SU-DHL-6 (cell line): ENCODE measurements at regions not wholly inside any gene's neighbourhood (a gene's known extent, or its start where the extent isn't known, plus 50 kb on each side); places are given as distances from the start of the nearest gene placed in this dataset.

Experiments used
- H2AFZ ChIP-seq: fragments of 200-600 bp; sonication (generic); 2 replicates; pipeline ENCODE4 v1.6.1; 2014; ENCODE audit warnings: low read depth, mild to moderate bottlenecking, moderate library complexity, mixed read lengths, antibody characterized with exemption, low read length; ENCODE audit not compliant: severe bottlenecking
- H3F3A ChIP-seq: fragments of 200-600 bp; shearing (Covaris generic); 2 replicates; pipeline ENCODE4 v1.6.0; 2016; ENCODE audit warnings: antibody characterized with exemption, mild to moderate bottlenecking; ENCODE audit not compliant: insufficient read depth
- H3K27ac ChIP-seq: fragments of 200-600 bp; sonication (generic); 2 replicates; pipeline ENCODE4 v1.5.1; 2016; ENCODE audit warnings: low read depth, mild to moderate bottlenecking, low read length, moderate library complexity, mixed read lengths
- H3K27me3 ChIP-seq: fragments of 200-600 bp; sonication (generic), shearing (Covaris generic); 2 replicates; pipeline ENCODE4 v1.6.0; 2014; ENCODE audit warnings: mild to moderate bottlenecking, low read length
- H3K36me3 ChIP-seq: fragments of 200-600 bp; sonication (generic); 2 replicates; pipeline ENCODE4 v1.6.1; 2014; ENCODE audit warnings: mild to moderate bottlenecking, low read length, mixed read lengths
- H3K4me2 ChIP-seq: fragments of 300-600, 200-600 bp; shearing (Covaris generic), sonication (generic); 2 replicates; pipeline ENCODE4 v1.6.0; 2014; ENCODE audit warnings: low read length, low read depth, mild to moderate bottlenecking; ENCODE audit not compliant: poor library complexity, severe bottlenecking
- H3K4me3 ChIP-seq: fragments of 200-600 bp; sonication (generic); 2 replicates; pipeline ENCODE4 v1.5.1; 2014; ENCODE audit warnings: antibody characterized with exemption, low read length, mild to moderate bottlenecking, mixed read lengths; ENCODE audit not compliant: insufficient read depth, poor library complexity, severe bottlenecking
- H3K79me2 ChIP-seq: fragments of 200-600 bp; sonication (generic); 2 replicates; pipeline ENCODE4 v1.6.1; 2014; ENCODE audit warnings: mild to moderate bottlenecking, low read length, moderate library complexity; ENCODE audit not compliant: insufficient read depth
- H3K9ac ChIP-seq: fragments of 200-600 bp; sonication (generic); 2 replicates; pipeline ENCODE4 v1.7.0; 2014; ENCODE audit warnings: mild to moderate bottlenecking, low read length
- H3K9me2 ChIP-seq: fragments of 200-600 bp; sonication (generic); replicated peaks from 2 replicates; pipeline ENCODE4 v1.6.1; 2014; ENCODE audit warnings: low read length; ENCODE audit not compliant: insufficient read depth
- H3K9me3 ChIP-seq: fragments of 200-600 bp; sonication (generic); 2 replicates; pipeline ENCODE4 v1.6.1; 2014; ENCODE audit warnings: low read length, mixed read lengths; ENCODE audit not compliant: insufficient read depth
- H4K20me1 ChIP-seq: fragments of 200-600 bp; sonication (generic); 2 replicates; pipeline ENCODE4 v1.6.1; 2014; ENCODE audit warnings: low read depth, mild to moderate bottlenecking, antibody characterized with exemption, low read length, moderate library complexity, mixed read lengths
- CTCF ChIP-seq: fragments of 200-600 bp; sonication (generic); IDR thresholded peaks from one replicate; pipeline ENCODE4 v1.5.1; 2017; ENCODE audit warnings: antibody characterized with exemption, mild to moderate bottlenecking, low read length, moderate library complexity; ENCODE audit not compliant: insufficient read depth, poor library complexity, severe bottlenecking
- EZH2phosphoT487 ChIP-seq: fragments of 200-600 bp; sonication (generic), shearing (Covaris generic); conservative IDR thresholded peaks from 2 replicates; pipeline ENCODE4 v1.6.1; 2018; ENCODE audit warnings: mild to moderate bottlenecking, antibody characterized with exemption, low read length, moderate library complexity, mixed read lengths

DNA sequence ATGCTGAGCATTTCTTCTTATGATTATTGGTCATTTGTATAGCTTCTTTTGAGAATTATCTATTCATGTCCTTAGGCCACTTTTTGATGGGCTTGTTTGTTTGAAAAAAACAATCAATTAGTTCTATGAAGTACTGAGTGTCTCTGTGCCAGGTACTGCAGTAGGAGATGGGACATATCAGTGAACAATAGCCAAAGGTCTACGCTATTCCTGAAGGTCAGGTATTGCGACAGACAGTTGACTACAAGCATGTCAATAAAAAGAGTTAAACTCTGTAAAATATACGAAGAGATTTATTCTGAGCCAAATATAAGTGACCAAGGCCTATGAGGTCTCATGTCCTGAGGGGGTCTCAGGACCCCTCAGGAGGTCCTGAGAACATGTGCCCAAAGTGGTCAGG, 122.1 kb upstream of the NFE2L3 start:
- no peaks in the 10 kb centered on the region for H3K27me3 ChIP-seq
- no peak overlapping the region for H3K4me3 ChIP-seq
- H3F3A ChIP-seq, result no peaks in the 10 kb centered on the region
- no peak overlapping the region for H3K27ac ChIP-seq
- TF ChIP-seq EZH2phosphoT487 (no peak), CTCF (no peak)
- H3K9me3 ChIP-seq, result no peaks in the 10 kb centered on the region
- no peaks in the 10 kb centered on the region for H3K79me2 ChIP-seq
- H3K9ac ChIP-seq, result no peak overlapping the region
- no peaks in the 10 kb centered on the region for H4K20me1 ChIP-seq
- H3K4me2 ChIP-seq, result no peak overlapping the region
- no peaks in the 10 kb centered on the region for H3K36me3 ChIP-seq
- H3K9me2 ChIP-seq, result no peaks in the 10 kb centered on the region
- H2AFZ ChIP-seq, result no peak overlapping the region

DNA sequence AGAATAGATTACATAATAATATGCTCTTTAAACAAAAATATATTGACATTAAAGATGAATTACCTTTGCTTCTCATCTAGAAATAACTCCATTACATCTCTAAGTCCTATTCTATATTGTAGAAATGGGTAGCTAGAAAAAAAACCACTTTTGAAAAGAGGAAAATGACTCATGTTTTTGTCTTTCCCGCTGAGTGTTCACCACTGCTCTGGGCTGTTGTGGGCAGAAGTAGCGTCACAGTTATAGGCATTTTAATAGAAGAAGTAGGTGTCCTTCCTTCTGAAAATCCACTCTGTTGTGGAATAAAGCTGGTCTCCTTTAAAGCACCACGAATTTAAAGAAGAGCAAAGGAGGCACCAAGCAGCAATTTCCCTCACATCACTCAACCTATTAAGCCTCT, 117.6 kb upstream of the NFE2L3 start:
- H3K79me2 ChIP-seq, result no peaks in the 10 kb centered on the region
- no peaks in the 10 kb centered on the region for H3F3A ChIP-seq
- H4K20me1 ChIP-seq, result no peaks in the 10 kb centered on the region
- no peaks in the 10 kb centered on the region for H3K27me3 ChIP-seq
- no peaks in the 10 kb centered on the region for H3K36me3 ChIP-seq
- H3K9ac ChIP-seq, result no peak overlapping the region
- H2AFZ ChIP-seq, result no peak overlapping the region
- H3K4me3 ChIP-seq, result no peak overlapping the region
- H3K9me2 ChIP-seq, result no peaks in the 10 kb centered on the region
- no peaks in the 10 kb centered on the region for H3K9me3 ChIP-seq
- H3K27ac ChIP-seq, result no peak overlapping the region
- H3K4me2 ChIP-seq, result no peak overlapping the region
- no peak for TF ChIP-seq EZH2phosphoT487
- no peak for TF ChIP-seq CTCF

GRCh38 chr7:26035552-26035951, 116.4 kb upstream of the NFE2L3 start:
- Histone ChIP-seq H3K79me2 (no peaks in the 10 kb centered on the region), H3K9ac (no peak overlapping the region)
- no peak for TF ChIP-seq CTCF

GRCh38 chr7:26036092-26036491, 115.9 kb upstream of the NFE2L3 start:
- no peaks in the 10 kb centered on the region for H3K36me3 ChIP-seq
- no peak overlapping the region for H2AFZ ChIP-seq
- TF ChIP-seq EZH2phosphoT487, result no peak
- no peak for TF ChIP-seq CTCF
- no peaks in the 10 kb centered on the region for H3K27me3 ChIP-seq
- H3K9me2 ChIP-seq, result no peaks in the 10 kb centered on the region
- no peak overlapping the region for H3K27ac ChIP-seq
- H3K4me3 ChIP-seq, result no peak overlapping the region
- no peak overlapping the region for H3K4me2 ChIP-seq
- no peaks in the 10 kb centered on the region for H4K20me1 ChIP-seq
- H3K9me3 ChIP-seq, result no peaks in the 10 kb centered on the region
- H3K9ac ChIP-seq, result no peak overlapping the region
- no peaks in the 10 kb centered on the region for H3K79me2 ChIP-seq
- H3F3A ChIP-seq, result no peaks in the 10 kb centered on the region

More at GRCh38 chr7:26035552-26035951, 116.4 kb upstream of the NFE2L3 start:
- Histone ChIP-seq H3K9me3 (no peaks in the 10 kb centered on the region), H3K36me3 (no peaks in the 10 kb centered on the region), H3K4me2 (no peak overlapping the region), H3K4me3 (no peak overlapping the region), H3K27me3 (no peaks in the 10 kb centered on the region), H3K9me2 (no peaks in the 10 kb centered on the region), H3K27ac (no peak overlapping the region), H4K20me1 (no peaks in the 10 kb centered on the region), H3F3A (no peaks in the 10 kb centered on the region), H2AFZ (no peak overlapping the region)
